Kidney epithelial cell (primary cell): ENCODE measurements at regions not wholly inside any gene's neighbourhood (a gene's known extent, or its start where the extent isn't known, plus 50 kb on each side); places are given as distances from the start of the nearest gene placed in this dataset.

Experiments
- DNase-seq: peaks from one replicate; pipeline ENCODE4 v3.0.0-alpha.2; 2010; ENCODE audit warnings: low read depth
- H3K27me3 ChIP-seq: 2 replicates; pipeline ENCODE4 v1.6.0; 2011; ENCODE audit warnings: low read length; ENCODE audit not compliant: control insufficient read depth, insufficient read depth
- H3K36me3 ChIP-seq: 2 replicates; pipeline ENCODE4 v1.5.1; 2011; ENCODE audit warnings: low read length; ENCODE audit not compliant: control insufficient read depth, insufficient read depth
- H3K4me3 ChIP-seq: 2 replicates; pipeline ENCODE4 v1.5.1; 2011; ENCODE audit warnings: low read depth, mild to moderate bottlenecking, control low read depth, low read length
- TF ChIP-seq, protein P1 (sequence below): IDR thresholded peaks from 2 replicates; pipeline ENCODE4 v1.5.1; 2011; ENCODE audit warnings: mild to moderate bottlenecking, moderate library complexity, low read length, control low read depth, inconsistent platforms; ENCODE audit not compliant: insufficient read depth, poor library complexity, severe bottlenecking

GRCh38 chr13:86825410-86825809 is 845.8 kb upstream of the SLITRK5 start:
- DNase-seq = no peak
- Histone ChIP-seq H3K4me3 (no peak overlapping the region), H3K36me3 (no peaks in the 10 kb centered on the region), H3K27me3 (no peaks in the 10 kb centered on the region)
- TF ChIP-seq, protein P1, sequence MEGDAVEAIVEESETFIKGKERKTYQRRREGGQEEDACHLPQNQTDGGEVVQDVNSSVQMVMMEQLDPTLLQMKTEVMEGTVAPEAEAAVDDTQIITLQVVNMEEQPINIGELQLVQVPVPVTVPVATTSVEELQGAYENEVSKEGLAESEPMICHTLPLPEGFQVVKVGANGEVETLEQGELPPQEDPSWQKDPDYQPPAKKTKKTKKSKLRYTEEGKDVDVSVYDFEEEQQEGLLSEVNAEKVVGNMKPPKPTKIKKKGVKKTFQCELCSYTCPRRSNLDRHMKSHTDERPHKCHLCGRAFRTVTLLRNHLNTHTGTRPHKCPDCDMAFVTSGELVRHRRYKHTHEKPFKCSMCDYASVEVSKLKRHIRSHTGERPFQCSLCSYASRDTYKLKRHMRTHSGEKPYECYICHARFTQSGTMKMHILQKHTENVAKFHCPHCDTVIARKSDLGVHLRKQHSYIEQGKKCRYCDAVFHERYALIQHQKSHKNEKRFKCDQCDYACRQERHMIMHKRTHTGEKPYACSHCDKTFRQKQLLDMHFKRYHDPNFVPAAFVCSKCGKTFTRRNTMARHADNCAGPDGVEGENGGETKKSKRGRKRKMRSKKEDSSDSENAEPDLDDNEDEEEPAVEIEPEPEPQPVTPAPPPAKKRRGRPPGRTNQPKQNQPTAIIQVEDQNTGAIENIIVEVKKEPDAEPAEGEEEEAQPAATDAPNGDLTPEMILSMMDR = no peak

DNA sequence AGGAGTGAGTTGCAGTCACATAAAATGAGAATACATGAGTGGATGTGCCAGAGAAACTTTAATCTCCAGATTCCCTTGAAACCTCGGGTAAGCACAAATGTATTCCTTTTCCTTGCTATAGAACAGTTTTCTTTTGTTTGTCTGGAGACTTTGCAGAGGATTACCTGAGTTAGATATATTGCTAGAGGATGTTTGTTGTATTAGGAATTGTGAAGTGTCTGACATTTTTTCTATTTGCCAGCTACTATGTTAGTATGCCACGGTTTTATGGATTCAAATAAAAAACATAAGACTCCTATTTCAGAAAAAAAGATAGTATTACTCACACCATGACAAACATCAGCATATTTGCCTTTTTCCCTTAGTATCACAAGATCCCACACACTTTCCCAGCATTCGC is 844.9 kb upstream of the SLITRK5 start:
- TF ChIP-seq, protein P1 = no peak
- Histone ChIP-seq H3K27me3 (no peaks in the 10 kb centered on the region), H3K36me3 (no peaks in the 10 kb centered on the region), H3K4me3 (no peak overlapping the region)
- no peak for DNase-seq

- TF ChIP-seq, protein P1 = no peak
- H3K36me3 ChIP-seq = no peaks in the 10 kb centered on the region
- H3K4me3 ChIP-seq = no peak overlapping the region
- no peaks in the 10 kb centered on the region for H3K27me3 ChIP-seq
- DNase-seq = no peak
These were observed 841.1 kb upstream of the SLITRK5 start for GRCh38 chr13:86830046-86830445.

GRCh38 chr13:86831084-86831483 is 840.1 kb upstream of the SLITRK5 start:
- Histone ChIP-seq H3K4me3 (no peak overlapping the region), H3K36me3 (no peaks in the 10 kb centered on the region), H3K27me3 (no peaks in the 10 kb centered on the region)
- DNase-seq = no peak
- TF ChIP-seq, protein P1 = no peak

- no peak for DNase-seq
- Histone ChIP-seq H3K4me3 (no peak overlapping the region), H3K27me3 (no peaks in the 10 kb centered on the region), H3K36me3 (no peaks in the 10 kb centered on the region)
- TF ChIP-seq, protein P1 = no peak
These were observed 832.6 kb upstream of the SLITRK5 start for GRCh38 chr13:86838411-86839120.

GRCh38 chr13:86839221-86839620 is 832.0 kb upstream of the SLITRK5 start:
- Histone ChIP-seq H3K36me3 (no peaks in the 10 kb centered on the region), H3K27me3 (no peaks in the 10 kb centered on the region), H3K4me3 (no peak overlapping the region)
- no peak for DNase-seq
- TF ChIP-seq, protein P1 = no peak
